CD4-positive, alpha-beta T cell treated with Interleukin-2 at 100 ng/mL for 4 hours (primary cell): ENCODE measurements at regions not wholly inside any gene's neighbourhood (a gene's known extent, or its start where the extent isn't known, plus 50 kb on each side); places are given as distances from the start of the nearest gene placed in this dataset.
"Not testable (repeated sequence)": the region's sequence is repeated elsewhere in the genome, so short reads cannot be mapped to it uniquely, and the experiment has no call there.

Experiments
- DNase-seq: peaks from one replicate; pipeline ENCODE4 v3.0.0-alpha.2; 2020; ENCODE audit warnings: low spot score

DNA sequence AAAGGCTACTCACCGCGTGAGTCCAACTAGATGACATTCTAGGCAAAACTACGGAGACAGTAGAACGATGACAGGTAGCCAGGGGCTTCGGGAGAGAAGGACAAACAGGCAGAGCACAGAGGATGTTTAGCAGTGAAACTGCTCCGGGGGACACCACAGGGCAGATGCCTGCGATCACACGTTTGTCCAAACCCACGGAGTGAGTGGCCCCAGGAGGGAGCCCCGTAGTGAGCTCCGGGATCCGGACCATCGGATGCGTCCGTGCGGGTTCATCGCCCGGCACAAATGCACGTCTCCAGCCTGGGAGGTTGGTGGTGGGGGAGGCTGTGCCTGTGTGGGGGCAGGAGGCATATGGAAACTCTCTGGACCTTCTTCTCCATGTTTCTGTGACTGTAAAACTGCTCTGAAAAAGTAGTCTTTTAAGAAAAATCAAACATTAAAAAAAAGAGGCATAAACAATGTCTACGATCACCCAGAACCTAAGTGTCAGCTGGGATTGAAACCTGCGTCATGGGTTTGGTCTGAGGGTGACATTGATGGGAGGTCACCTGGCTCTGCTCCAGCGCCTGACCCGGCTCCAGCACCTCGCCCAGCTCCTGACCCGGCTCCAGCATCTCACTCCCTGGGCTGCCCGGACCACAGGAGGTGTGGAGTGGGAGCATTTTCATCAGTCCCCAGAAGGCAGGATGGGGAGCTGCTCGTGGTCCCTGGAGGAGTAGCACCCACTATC lies 83.0 kb upstream of the CTDP1 start:
- no peak for DNase-seq

DNA sequence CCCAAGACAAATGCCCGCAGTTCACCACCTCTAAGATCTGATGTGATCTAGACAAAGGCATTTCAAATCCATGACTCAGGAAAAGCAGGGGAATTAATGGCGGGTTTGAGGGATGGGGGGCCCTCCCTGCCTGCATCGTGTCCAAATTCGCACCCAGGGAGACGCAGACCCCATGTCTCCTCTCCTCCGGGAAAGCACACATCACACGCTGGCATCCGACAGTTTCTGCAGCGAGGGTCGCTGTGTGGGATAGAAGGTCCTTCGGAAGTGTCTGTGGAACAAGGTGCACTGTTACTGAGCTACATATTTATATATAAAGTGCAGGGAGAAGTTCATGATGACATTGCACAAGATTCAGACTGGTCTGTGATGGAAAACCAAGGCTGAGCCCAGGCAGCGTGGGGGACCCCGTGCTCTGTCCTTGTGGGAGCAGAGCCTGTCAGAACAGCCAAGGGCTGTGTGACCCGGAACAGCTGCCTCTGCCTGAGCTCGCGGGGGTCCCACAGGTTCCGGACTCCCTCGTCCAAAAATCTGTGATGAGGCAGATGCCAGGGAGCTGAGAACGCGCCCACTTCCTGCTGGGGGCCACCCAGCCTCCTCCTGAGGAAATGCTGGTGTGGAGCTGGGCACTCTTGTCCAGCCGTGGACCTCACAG lies 82.3 kb upstream of the CTDP1 start:
- DNase-seq: no peak

DNA sequence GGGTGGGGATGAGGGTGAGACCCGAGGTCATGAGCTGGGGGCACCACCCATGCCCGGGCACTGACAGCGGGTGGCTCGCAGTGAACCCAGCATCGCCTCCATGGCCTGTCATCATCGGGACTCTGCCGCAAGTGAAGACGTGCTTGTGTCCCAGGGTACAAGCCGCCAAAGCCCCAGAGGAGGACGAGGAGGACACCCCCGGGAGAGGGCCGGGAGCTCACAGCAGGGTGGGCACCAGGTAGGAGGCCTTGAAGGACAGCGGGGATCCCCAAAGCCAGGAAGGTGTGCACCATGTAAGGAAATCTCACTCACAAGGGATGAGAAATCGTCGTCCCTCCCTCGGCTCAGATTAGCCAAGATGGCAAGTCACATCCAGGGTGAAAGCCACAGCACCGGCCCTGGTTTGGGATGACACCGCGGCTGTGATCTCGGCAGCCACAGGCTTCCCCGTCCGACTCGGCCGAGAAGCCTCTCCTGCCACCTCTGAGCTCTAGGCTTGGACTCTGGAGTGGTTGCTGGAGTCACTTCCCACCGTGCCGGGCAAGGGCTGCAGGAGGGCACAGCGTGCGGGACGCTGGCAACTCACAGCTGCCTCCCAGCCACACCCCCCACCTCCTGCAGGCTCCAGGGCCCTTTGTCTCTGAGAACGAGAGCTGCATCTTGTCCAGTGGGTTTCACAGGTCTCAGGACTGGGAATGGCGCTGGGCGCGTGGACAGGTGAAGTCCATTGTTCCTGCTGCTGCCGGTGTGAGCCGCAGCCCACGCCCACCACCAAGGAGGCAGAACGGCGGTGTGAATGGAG lies 81.6 kb upstream of the CTDP1 start:
- DNase-seq: no peak

DNA sequence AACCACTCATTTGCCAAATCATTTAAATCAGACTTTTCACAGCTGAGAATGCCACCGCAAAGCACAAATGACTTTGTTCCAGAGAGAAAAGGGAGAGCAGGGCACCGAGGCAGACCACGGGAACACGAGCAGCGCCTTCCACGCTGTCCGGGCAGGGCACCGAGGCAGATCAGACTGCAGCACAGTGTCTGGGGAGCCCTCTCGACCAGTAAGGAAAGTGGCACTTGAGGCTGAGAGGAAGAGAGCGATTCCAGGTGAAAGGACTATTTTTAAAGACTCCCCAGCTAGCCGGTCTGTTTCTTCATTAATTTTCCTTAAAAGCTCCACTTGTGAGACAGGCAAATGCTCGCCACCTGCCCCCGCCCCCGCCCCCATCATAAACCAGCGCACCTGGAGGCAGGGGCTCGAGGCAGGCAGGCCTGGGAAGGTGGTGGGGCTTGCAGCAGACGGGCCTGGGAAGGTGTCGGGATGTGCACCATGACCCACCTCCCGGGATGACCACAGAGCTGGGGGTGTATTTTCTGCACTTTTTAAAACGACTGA lies 80.9 kb upstream of the CTDP1 start:
- no peak for DNase-seq

DNA sequence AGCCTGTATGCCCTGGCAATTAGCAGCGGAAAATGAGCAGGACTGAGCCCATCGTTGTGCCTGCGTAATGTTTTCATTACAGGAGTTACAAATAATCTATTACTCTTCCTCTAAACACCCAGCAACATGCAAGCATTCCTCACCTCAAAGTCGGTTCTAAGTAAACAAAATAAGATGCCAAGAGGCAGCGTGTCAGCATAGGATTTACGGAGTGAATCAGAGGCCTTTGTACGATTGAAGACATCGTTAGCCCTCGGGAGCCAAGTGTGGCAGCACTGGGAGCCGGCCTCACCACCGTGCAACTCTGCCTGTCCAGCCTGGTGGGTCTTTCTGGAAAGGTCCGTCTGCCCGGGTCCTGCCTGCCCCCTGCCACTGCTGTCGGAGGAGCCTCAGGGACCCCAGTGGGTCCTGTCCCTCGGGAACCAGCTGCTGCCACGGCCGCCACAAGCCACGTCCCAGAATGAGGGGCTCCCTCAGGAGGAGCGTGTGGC lies 80.1 kb upstream of the CTDP1 start:
- DNase-seq: no peak

DNA sequence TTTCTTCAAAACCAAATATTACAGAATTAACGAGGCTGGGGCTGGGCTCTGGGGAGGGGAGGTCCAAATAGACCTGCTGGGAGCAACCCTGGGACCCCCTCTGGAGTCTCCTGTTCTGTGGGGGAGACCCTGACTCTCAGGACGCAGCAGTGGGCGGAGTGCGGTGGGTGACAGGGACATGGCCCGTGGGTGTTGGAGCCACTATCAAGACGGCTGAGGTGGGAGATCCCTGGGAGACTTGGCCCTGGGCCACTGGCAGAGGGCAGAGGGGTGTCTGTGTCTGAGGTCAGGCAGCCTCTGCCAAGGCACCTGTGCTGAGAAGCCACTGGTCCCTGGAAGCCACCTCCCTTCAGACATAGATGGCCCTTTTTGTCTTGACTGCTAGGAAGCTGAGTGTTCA lies 79.5 kb upstream of the CTDP1 start:
- DNase-seq: no peak

DNA sequence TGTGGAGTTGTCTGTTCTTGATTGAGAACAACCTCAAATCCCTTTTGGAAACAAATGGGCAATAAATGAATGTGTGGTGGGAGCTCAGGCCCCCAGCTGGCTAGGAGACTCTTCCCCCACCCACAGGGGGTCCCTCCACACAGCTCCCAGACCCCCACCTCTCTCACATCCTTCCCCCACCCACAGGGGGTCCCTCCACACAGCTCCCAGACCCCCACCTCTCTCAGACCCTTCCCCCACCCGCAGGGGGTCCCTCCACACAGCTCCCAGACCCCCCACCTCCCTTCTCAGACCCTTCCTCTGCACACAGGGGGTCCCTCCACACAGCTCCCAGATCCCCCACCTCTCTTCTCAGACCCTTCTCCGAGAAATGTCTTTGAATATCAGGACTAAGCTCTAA lies 79.0 kb upstream of the CTDP1 start:
- DNase-seq: no peak

DNA sequence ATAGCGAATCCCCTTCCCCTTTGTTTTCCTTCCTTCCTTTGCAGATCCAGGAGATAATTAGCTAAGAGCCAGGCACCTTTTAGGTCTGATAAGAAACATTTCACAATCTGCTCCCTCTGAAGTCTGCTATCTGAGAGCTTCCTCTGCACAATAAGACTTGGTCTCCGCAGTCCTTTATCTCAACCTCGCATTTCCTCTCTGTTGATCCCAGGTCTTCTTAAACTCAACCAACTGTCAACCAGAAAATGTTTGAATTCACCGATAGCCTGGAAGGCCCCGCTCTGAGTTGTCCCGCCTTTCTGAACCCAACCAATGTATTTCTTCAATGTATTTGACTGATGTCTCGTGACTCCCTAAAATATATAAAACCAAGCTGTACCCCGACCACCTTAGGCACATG lies 78.4 kb upstream of the CTDP1 start:
- DNase-seq: no peak

DNA sequence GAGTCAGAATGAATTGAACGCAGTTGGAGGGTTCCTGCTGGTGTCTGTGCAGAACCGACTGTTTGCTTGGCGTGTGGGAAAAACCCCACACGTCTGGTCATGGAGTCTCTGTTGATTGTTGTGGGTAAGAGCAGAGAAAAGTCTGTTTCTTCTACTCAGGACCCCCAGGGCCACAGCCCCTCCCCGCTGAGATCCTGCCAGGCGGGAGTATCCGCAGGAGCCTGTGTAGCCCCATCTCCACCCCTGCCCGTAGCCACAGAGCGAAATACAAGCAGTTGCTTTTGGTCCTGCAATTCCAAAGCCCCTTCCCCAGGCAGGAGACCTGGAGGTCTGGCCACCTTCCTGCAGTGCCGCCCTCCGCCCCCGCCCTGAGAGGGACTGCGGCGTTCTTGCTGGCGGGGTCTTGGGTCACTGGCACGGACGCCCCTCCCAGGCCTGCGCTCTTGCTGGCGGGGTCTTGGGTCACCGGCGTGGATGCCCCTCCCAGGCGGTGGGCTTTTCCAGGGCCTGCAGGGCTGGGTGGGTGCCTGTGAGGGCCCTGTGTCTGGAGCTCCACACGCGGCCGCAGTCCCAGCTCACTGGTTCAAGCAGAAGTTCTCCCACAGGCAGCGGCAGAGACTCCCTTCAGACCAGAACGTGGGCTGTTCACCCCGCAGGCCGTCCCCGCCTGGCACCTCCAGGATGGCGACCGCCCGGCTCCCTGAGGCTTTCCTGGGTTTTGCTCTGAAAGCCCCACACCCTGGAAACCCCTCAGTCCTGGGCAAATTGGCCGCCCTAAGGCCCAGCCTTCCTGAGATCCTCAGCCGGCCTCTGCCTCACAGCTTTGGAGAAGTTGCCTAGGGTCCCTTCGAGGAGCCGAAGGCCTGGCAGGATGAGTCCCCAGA lies 76.0 kb upstream of the CTDP1 start:
- no peak for DNase-seq

DNA sequence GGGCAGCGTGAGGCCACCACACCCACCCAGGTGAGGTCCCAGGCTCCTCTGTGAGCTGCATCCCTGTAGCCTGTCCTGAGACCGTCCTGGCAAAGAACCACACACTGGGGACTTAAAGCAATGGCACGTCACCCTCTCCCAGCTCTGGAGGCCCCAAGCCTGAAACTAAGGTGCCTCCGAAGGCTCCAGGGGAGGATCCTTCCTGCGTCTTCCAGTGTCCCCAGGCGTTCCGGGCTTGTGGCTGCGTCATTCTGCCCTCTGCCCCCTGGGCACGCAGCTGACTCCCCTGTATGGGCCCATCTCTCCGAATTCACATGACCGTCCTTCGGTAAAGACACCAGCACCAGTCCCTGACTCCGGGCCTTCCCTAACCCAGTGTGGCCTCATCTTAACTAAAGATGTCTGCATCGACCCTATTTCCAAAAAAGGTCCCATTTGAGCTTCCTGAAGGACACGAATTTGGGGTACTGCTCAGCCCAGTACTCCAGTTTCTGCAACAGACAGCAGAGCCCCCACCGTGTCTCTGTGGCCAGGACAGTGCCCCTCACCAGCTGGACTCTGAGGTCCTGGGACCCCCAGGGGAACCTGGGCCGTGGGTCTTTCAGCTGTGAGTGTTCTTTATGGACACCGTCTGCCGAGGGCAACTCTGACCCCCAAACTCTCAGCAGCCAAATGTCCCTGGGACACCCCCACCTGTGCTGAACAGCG lies 75.2 kb upstream of the CTDP1 start:
- no peak for DNase-seq

DNA sequence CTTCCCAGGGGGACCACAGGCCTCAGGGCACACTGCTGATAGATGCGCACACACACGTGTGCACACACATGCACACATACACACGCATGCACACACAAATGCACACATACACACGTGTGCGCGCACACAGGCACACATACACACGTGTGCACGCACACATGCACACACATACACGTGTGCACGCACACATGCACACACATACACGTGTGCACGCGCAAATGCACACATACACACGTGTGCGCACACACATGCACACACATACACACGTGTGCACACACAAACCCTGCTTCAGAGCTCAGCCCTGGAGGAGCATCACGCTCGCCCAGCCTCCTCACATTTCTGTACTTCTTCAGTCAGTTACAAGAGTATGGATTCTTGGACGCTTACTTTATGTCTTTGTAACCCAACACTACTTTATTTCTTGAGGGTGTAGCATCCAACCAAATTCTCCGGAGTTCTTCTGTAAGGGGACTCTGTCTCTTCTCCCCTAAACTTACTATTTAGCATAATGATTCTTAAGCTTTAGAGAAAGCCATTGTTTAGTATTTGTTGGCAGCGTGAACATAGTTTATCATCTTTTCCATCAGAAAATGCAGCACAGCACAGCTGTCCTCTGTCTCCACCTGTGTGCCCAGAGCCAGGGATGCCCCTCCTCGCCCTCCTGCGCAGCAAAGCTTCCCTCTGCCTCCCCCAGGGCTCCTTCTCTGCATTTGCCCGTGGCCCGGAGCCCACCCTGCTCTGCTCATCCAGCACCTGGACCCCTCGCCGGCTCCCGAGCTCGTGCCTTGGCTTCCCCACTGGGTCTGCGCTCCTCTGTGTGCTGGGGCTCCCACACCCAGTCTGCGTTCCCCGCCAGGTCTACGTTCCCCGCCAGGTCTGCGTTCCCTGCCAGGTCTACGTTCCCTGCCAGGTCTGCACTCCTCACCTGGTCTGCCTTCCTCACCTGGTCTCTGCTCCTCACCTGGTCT lies 74.4 kb upstream of the CTDP1 start:
- no peak for DNase-seq

DNA sequence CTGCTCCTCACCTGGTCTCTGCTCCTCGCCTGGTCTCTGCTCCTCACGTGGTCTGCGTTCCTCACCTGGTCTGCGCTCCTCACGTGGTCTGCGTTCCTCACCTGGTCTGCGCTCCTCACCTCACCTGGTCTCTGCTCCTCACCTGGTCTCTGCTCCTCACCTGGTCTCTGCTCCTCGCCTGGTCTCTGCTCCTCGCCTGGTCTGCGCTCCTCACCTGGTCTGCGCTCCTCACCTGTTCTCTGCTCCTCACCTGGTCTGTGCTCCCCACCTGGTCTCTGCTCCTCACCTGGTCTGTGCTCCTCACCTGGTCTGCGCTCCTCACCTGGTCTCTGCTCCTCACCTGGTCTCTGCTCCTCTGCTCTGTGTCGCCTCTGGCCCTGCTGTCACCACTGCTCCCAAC lies 73.5 kb upstream of the CTDP1 start:
- not testable (repeated sequence) for DNase-seq

DNA sequence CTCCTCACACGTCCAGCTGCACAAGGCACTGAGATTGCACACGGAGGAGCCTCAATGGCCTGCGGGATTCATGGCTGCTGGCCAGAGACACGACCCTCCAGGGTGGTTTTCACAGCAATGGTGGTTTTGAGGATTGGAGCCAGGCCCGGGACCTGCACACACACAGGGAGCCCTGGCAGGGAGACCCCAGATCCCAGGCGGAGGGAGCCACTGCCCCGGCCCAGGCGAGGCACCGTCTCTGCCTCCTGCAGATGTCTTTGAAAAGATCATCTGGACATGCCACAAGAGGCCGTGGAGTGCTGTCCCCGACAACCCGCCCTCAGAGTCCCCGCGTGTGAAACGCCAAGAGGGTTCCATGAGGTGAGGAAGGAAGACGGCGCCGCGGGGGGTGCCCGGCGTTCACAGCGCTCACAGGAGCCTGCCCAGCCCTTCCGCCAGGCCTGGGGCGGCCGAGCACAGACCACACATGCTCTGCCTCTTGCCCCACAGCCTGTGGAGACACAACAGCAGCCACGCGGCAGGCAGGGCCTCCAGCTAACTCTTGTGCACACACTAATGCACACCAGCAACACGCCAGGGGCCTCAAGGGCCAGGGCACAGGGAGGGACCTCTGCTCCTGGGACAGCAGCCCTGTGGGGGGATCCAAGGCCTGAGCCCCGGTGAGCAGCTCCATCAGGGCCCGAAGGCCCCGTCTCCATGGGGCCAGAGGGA lies 72.8 kb upstream of the CTDP1 start:
- DNase-seq: no peak

DNA sequence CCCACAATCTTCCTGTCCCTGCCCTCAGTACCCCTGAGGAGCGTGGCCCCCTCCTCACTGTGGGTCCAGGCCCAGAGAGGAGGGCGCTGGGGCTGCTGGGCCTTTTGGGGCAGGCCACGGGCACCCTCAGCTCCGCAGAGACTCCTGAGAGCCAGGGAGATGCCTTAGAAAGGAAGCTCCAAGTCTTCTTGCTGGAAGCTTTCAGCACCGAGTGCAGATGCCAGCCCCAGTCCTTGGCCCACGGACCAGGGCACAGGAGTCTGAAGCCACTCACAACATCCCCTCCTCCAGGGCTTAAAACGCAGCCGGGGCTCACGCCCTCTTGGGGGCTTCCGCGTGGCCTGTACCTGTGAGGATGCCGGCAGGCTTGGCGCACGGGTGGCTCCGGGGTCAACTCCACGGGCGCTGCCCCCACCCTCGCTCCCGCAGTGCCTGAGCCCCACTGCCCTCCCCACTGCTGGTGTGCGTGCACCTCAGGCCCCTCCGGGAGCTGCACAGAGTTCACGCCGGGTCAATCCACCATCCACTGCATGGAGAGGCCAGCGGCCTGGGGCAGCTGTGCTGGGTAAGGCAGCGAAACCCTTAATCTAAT lies 72.1 kb upstream of the CTDP1 start:
- no peak for DNase-seq

DNA sequence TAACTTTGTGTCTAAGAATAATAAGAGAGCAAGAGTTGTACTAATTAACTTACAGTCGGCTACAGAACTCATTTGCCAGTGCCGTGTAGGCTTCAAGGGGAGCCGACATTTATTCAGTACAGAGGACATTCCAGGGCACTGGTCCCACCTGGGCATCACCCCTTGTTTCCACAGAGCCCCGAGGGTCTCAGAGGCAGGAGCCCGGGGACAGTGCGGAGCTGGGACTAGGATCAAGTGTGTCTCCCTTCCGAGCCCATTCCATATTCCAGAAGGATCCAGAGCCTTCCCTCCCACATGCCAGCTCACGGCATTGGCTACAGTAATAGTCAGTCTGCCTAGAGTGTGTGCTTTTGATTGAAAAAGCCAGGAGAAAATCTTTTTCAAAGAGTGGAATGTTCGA lies 71.5 kb upstream of the CTDP1 start:
- no peak for DNase-seq

DNA sequence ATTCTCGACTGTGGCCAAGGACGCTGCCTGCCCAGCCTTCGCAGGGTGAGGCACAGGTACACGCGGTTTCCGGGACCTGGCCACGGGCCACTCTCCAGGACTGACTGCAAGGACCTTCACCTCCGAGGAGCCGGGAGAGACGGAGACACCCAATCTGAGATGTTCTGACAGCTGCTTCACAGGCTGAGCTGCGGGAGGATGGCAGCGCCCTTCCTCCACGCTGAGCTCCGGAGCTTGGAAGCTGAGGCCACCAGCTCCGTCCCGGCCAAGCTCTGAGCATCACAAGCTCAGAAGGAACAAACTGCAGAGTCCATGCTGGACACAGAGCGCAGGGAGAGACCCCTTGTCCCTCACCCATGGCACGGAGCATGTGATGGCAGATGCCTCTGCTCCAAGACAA lies 71.1 kb upstream of the CTDP1 start:
- DNase-seq: no peak

DNA sequence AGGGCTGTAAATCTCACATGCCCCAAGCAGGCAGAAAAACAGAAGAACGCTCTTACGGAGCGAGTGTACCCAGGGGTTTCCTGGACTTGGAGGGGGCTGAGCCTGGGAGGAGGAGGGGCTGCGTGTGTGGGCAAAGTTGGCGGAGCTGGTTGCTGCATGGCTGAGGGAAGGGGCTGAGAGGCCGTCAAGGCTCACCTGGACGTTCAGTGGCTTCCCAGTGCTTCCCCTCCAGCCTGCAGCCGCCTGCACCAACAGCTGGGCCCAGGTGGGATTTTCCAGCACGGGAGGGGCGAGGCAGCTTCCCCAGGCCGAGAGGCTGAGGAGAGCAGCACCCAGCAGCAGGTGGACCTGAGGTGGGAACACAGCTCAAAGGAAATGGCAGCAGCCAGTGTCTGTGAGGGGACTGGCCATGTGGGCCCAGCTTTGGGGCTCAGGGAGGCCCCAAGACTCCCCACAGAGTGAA lies 70.6 kb upstream of the CTDP1 start:
- no peak for DNase-seq

DNA sequence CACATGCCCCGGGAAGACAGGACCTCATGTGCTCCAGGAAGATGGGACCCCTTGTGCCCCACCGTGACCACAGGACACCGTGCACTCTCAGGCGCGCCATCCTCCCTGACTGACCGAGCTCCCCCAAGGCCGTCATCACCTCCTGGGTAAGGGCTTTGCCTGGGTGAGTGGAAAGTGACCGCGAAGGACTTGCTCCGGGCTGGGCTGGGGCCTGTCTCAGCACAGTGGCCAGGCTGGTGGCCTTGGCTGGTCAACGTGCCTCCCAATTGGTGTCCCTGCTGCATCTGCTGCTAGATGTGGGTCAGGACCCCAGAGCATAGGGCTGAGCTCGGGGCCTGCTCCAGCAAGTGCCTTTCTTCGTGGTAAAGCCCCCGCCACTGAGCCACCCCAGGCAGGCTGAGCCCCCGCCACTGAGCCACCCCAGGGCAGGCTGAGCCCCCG lies 69.7 kb upstream of the CTDP1 start:
- no peak for DNase-seq
